HFFc6 (cell line): ENCODE measurements at regions not wholly inside any gene's neighbourhood (a gene's known extent, or its start where the extent isn't known, plus 50 kb on each side); places are given as distances from the start of the nearest gene placed in this dataset.

Source experiments
- DNase-seq: peaks from one replicate; pipeline ENCODE4 v3.0.0-alpha.2; 2018
- H3K27ac Mint-ChIP-seq: 2 replicates; pipeline ENCODE4 v1.8.0; 2020; ENCODE audit warnings: mild to moderate bottlenecking, mixed read lengths
- H3K27me3 Mint-ChIP-seq: 2 replicates; pipeline ENCODE4 v1.8.0; 2021; ENCODE audit warnings: mild to moderate bottlenecking, moderate library complexity, mixed read lengths; ENCODE audit not compliant: insufficient read depth
- H3K36me3 Mint-ChIP-seq: 2 replicates; pipeline ENCODE4 v1.8.0; 2021; ENCODE audit warnings: low read depth, mixed read lengths
- H3K4me1 Mint-ChIP-seq: 2 replicates; pipeline ENCODE4 v1.8.0; 2020; ENCODE audit warnings: low read depth, mixed read lengths
- H3K4me3 Mint-ChIP-seq: 2 replicates; pipeline ENCODE4 v1.8.0; 2020; ENCODE audit warnings: mild to moderate bottlenecking, moderate library complexity, mixed read lengths
- H3K9me3 Mint-ChIP-seq: 2 replicates; pipeline ENCODE4 v1.8.0; 2020; ENCODE audit warnings: mild to moderate bottlenecking, mixed read lengths
- CTCF ChIP-seq: fragments of 200-600 bp; sonication (generic); IDR thresholded peaks from 2 replicates; pipeline ENCODE4 v1.5.0; 2021; ENCODE audit warnings: antibody characterized with exemption, mild to moderate bottlenecking

GRCh38 chr1:199705825-199706224, 321.7 kb upstream of the NR5A2 start:
- Mint-ChIP-seq H3K4me3 (no peak overlapping the region), H3K27ac (no peak overlapping the region), H3K4me1 (peaks cover 19% of the 10 kb centered on the region), H3K36me3 (peaks cover 9% of the 10 kb centered on the region), H3K9me3 (peaks cover 9% of the 10 kb centered on the region), H3K27me3 (no peaks in the 10 kb centered on the region)
- DNase-seq, result no peak
- TF ChIP-seq CTCF, result no peak

GRCh38 chr1:199706826-199707606, 320.5 kb upstream of the NR5A2 start:
- H3K4me1 Mint-ChIP-seq, result peaks cover 10% of the 10 kb centered on the region; the same call in 1 of the 2 replicates
- TF ChIP-seq CTCF, result no peak
- peaks cover 21% of the 10 kb centered on the region for H3K36me3 Mint-ChIP-seq
- H3K27ac Mint-ChIP-seq, result no peak overlapping the region
- no peak overlapping the region for H3K4me3 Mint-ChIP-seq
- peaks cover 21% of the 10 kb centered on the region for H3K9me3 Mint-ChIP-seq
- H3K27me3 Mint-ChIP-seq, result no peaks in the 10 kb centered on the region
- no peak for DNase-seq

GRCh38 chr1:199710974-199711373, 316.5 kb upstream of the NR5A2 start:
- DNase-seq, result no peak
- H3K4me1 Mint-ChIP-seq, result no peaks in the 10 kb centered on the region
- H3K4me3 Mint-ChIP-seq, result no peak overlapping the region
- H3K36me3 Mint-ChIP-seq, result peaks cover 23% of the 10 kb centered on the region
- no peak for TF ChIP-seq CTCF
- no peak overlapping the region for H3K27ac Mint-ChIP-seq
- 0 out of 2 replicates have a peak, but pooled peaks cover 2% of the 10 kb centered on the region for H3K27me3 Mint-ChIP-seq
- peaks cover 23% of the 10 kb centered on the region for H3K9me3 Mint-ChIP-seq

- Mint-ChIP-seq H3K27ac (no peak overlapping the region), H3K4me1 (peaks cover 5% of the 10 kb centered on the region; the same call in 1 of the 2 replicates), H3K27me3 (peaks cover 2% of the 10 kb centered on the region; the same call in 1 of the 2 replicates), H3K4me3 (no peak overlapping the region), H3K9me3 (peaks cover 5% of the 10 kb centered on the region), H3K36me3 (peaks cover 4% of the 10 kb centered on the region)
- DNase-seq, result no peak
- no peak for TF ChIP-seq CTCF
Observed at GRCh38 chr1:199716729-199717128, 310.8 kb upstream of the NR5A2 start.

- Mint-ChIP-seq H3K27me3 (no peaks in the 10 kb centered on the region; the same call in 1 of the 2 replicates), H3K36me3 (no peaks in the 10 kb centered on the region), H3K4me3 (no peak overlapping the region), H3K9me3 (no peaks in the 10 kb centered on the region), H3K4me1 (peaks cover 18% of the 10 kb centered on the region), H3K27ac (no peak overlapping the region)
- TF ChIP-seq CTCF, result no peak
- no peak for DNase-seq
Observed at GRCh38 chr1:199719156-199719842, 308.2 kb upstream of the NR5A2 start.
